GM18505 (cell line): ENCODE measurements at regions not wholly inside any gene's neighbourhood (a gene's known extent, or its start where the extent isn't known, plus 50 kb on each side); places are given as distances from the start of the nearest gene placed in this dataset.
"Not testable (repeated sequence)": the region's sequence is repeated elsewhere in the genome, so short reads cannot be mapped to it uniquely, and the experiment has no call there.

Source experiments
- ATAC-seq: cut with Tn5 transposase; IDR thresholded peaks from one replicate; pipeline ENCODE4 v1.9.1; 2021; ENCODE audit not compliant: unreplicated experiment
- POLR2A ChIP-seq: IDR thresholded peaks from 4 replicates; pipeline ENCODE4 v1.6.1; 2011; ENCODE audit warnings: borderline replicate concordance; ENCODE audit not compliant: insufficient read depth, insufficient read length; ENCODE audit errors: extremely low read depth

- TF ChIP-seq POLR2A = no peak
- no peak for ATAC-seq
Observed at GRCh38 chr13:103883698-103884097, 817.5 kb upstream of the SLC10A2 start.

GRCh38 chr13:103883164-103883563 lies 816.9 kb upstream of the SLC10A2 start:
- TF ChIP-seq POLR2A = no peak
- no peak for ATAC-seq

- not testable (repeated sequence) for ATAC-seq
Observed at GRCh38 chr13:103880146-103880545, 813.9 kb upstream of the SLC10A2 start.

GRCh38 chr13:103878891-103879605 lies 812.8 kb upstream of the SLC10A2 start:
- no peak for TF ChIP-seq POLR2A
- ATAC-seq = no peak

GRCh38 chr13:103876571-103876970 lies 810.4 kb upstream of the SLC10A2 start:
- TF ChIP-seq POLR2A = no peak
- ATAC-seq = no peak

GRCh38 chr13:103873725-103874124 lies 807.5 kb upstream of the SLC10A2 start:
- TF ChIP-seq POLR2A = no peak
- no peak for ATAC-seq

- ATAC-seq = no peak
- no peak for TF ChIP-seq POLR2A
Observed at GRCh38 chr13:103866048-103866447, 799.8 kb upstream of the SLC10A2 start.

GRCh38 chr13:103862525-103862924 lies 796.3 kb upstream of the SLC10A2 start:
- TF ChIP-seq POLR2A = no peak
- ATAC-seq = no peak

GRCh38 chr13:103859952-103860351 lies 793.7 kb upstream of the SLC10A2 start:
- no peak for ATAC-seq
- no peak for TF ChIP-seq POLR2A

- no peak for TF ChIP-seq POLR2A
- no peak for ATAC-seq
Observed at GRCh38 chr13:103852036-103852435, 785.8 kb upstream of the SLC10A2 start.

- ATAC-seq = no peak
- TF ChIP-seq POLR2A = no peak
Observed at GRCh38 chr13:103844471-103844870, 778.3 kb upstream of the SLC10A2 start.

GRCh38 chr13:103839460-103839859 lies 773.2 kb upstream of the SLC10A2 start:
- ATAC-seq = no peak
- TF ChIP-seq POLR2A = no peak

- no peak for ATAC-seq
- no peak for TF ChIP-seq POLR2A
Observed at GRCh38 chr13:103835052-103835451, 768.8 kb upstream of the SLC10A2 start.

GRCh38 chr13:103833294-103833852 lies 767.2 kb upstream of the SLC10A2 start:
- no peak for TF ChIP-seq POLR2A
- ATAC-seq = no peak
